ENCODE measurements at regions not wholly inside any gene's neighbourhood (a gene's known extent, or its start where the extent isn't known, plus 50 kb on each side); places are given as distances from the start of the nearest gene placed in this dataset.

DNA sequence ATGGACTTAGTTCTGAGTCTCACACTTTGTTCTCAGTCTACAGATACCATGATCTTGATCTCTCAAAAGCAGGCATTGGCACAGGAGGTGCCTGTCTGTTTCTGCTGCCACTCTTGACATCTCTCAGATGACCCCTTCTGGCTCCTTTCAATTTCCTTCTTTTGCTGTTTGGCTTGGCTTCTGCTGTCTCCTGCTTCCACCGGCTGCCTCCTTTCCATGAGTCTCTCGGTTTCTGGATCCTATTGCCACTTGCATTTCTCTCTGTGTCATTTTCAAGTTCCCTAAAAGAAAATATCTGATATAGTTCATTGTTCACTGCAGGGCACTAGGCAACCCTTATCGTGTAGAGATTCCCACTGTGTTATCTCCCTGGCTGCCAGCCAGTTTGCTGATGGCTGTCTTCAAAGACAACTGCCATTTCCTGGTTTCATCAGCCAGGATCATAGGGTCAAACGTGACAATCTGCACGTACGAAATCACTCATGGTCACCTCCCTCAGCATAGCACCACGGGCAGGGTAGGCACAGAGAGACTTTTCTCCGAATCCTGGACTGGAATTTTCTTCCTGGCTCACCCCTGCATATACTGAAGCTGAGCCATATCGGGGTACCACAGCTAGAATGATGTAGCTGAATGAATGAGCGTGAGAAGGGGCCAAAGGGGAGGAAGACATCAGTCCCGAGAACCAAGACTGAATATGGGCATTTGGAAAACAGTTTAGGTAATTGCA, 144.6 kb upstream of the TMEM170B start:
- peak; percentile 53 to 80 for DNase-seq
- 41 to 63% (median 47%) methylated on average over 11 of the region's 11 CpGs for WGBS, 5 donors
- no peaks in the 10 kb centered on the region for H3K36me3 ChIP-seq
- no peak for TF ChIP-seq EP300 (IDR thresholded peaks at IDR 0.05)
- no peak for TF ChIP-seq POLR2A (IDR thresholded peaks at IDR 0.05)
- peak in 1 of 3 donors; percentile 27 for TF ChIP-seq POLR2AphosphoS5 (IDR thresholded peaks at IDR 0.05)
- TF ChIP-seq, protein P1, sequence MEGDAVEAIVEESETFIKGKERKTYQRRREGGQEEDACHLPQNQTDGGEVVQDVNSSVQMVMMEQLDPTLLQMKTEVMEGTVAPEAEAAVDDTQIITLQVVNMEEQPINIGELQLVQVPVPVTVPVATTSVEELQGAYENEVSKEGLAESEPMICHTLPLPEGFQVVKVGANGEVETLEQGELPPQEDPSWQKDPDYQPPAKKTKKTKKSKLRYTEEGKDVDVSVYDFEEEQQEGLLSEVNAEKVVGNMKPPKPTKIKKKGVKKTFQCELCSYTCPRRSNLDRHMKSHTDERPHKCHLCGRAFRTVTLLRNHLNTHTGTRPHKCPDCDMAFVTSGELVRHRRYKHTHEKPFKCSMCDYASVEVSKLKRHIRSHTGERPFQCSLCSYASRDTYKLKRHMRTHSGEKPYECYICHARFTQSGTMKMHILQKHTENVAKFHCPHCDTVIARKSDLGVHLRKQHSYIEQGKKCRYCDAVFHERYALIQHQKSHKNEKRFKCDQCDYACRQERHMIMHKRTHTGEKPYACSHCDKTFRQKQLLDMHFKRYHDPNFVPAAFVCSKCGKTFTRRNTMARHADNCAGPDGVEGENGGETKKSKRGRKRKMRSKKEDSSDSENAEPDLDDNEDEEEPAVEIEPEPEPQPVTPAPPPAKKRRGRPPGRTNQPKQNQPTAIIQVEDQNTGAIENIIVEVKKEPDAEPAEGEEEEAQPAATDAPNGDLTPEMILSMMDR (IDR thresholded peaks at IDR 0.05) = no peak
- H3K27me3 ChIP-seq = no peaks in the 10 kb centered on the region
- H3K4me3 ChIP-seq = no peak overlapping the region
- H3K4me1 ChIP-seq = peaks cover 0 to 10% (median 3%) of the 10 kb centered on the region in 4 donors
- intact Hi-C loops (cut with DNase I; ENCODE audit: low total_unique reads) = no loop called here
- H3K27ac ChIP-seq = peak overlapping the region in 2 of 5 donors; percentile 5 to 32
- H3K9me3 ChIP-seq = no peaks in the 10 kb centered on the region

DNA sequence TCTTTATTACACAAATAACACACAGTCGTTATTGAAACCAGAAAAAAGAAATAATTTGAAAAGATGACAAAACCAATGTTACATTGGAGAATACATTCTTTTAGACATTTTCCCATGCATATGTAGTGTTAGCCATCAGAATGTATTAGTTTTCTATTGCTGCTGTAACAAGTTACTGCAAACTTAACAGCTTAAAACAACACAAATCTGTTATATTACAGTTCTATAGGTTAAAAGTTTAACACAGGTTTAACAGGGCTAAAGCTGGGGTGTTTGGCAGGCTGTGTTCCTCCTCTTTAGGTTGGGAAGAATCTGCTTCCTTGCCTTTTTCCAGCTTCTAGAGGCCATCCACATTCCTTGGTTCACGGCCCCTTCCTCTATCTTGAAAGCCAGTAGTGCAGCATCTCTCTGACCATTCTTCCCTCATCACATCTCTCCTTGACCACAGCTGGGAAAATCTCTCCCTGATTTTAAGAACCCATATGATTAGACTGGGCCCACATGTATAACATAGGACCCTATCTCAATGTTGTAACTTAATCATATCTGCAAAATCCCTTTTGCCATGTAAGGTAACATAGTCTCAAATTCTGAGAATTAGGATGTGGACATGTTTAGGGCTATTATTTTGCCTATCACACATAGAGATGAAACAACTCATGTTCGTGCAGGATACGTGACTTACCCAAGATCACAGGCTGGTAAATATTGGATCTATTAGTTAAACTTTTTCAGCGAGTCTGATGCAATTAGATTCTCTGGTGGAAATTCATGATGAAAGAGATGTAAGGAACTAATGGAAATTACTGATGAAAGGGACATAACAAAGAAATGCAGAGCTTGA, 145.4 kb upstream of the TMEM170B start:
- Histone ChIP-seq H3K36me3 (no peaks in the 10 kb centered on the region), H3K4me1 (peaks cover 0 to 11% (median 3%) of the 10 kb centered on the region in 4 donors), H3K27me3 (no peaks in the 10 kb centered on the region), H3K4me3 (no peak overlapping the region), H3K27ac (peak overlapping the region in 1 of 5 donors; percentile 32), H3K9me3 (no peaks in the 10 kb centered on the region)
- DNase-seq = no peak
- intact Hi-C loops (cut with DNase I; ENCODE audit: low total_unique reads) = no loop called here
- 86 to 94% (median 89%) methylated on average over 5 of the region's 5 CpGs for WGBS, 5 donors
- TF ChIP-seq POLR2A (IDR thresholded peaks at IDR 0.05) (no peak), POLR2AphosphoS5 (IDR thresholded peaks at IDR 0.05) (no peak), EP300 (IDR thresholded peaks at IDR 0.05) (no peak)
- TF ChIP-seq, protein P1 (IDR thresholded peaks at IDR 0.05) = no peak

DNA sequence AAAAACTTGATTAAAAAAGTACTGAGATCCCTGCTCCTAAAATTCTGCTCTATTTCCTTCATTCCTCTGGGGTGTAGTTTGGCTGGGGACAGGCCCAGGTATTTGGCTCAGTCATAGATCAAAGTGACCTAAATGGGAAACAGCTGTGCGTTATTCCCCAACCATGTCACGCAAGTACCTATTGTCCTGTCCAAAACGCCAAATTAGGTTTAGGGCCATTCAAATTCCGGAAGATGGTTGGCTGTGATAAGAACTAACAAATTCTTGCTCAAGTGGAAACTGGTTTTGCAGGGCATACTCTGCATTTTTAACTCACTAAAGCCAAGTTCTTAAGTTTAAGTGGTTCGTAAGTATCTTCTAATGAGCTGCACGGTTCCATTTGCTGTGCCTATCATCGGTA, 147.6 kb upstream of the TMEM170B start:
- Histone ChIP-seq H3K36me3 (no peaks in the 10 kb centered on the region), H3K27ac (peak overlapping the region in 2 of 5 donors; percentile 40 to 53), H3K27me3 (no peaks in the 10 kb centered on the region), H3K4me1 (peaks cover 0 to 19% (median 3%) of the 10 kb centered on the region in 4 donors), H3K9me3 (no peaks in the 10 kb centered on the region), H3K4me3 (no peak overlapping the region)
- 52 to 61% (median 57%) methylated on average over 7 of the region's 7 CpGs for WGBS, 5 donors
- intact Hi-C loops (cut with DNase I; ENCODE audit: low total_unique reads) = no loop called here
- TF ChIP-seq POLR2A (IDR thresholded peaks at IDR 0.05) (no peak), POLR2AphosphoS5 (IDR thresholded peaks at IDR 0.05) (peak; percentile 30 to 50 (median 38)), EP300 (IDR thresholded peaks at IDR 0.05) (no peak)
- TF ChIP-seq, protein P1 (IDR thresholded peaks at IDR 0.05) = no peak
- DNase-seq = peak in 1 of 2 donors; percentile 54

Data from stomach (tissue), 8 donors.